ENCODE measurements at regions not wholly inside any gene's neighbourhood (a gene's known extent, or its start where the extent isn't known, plus 50 kb on each side); places are given as distances from the start of the nearest gene placed in this dataset.

GRCh38 chr13:47310401-47310800 lies 413.5 kb upstream of the HTR2A start:
- TF ChIP-seq CTCF (IDR thresholded peaks at IDR 0.05; ENCODE audit: insufficient read depth, low read length, poor library complexity, severe bottlenecking) = no peak
- Histone ChIP-seq H3K36me3 (ENCODE audit: control insufficient read depth, insufficient read depth, low read length) (no peaks in the 10 kb centered on the region), H3K4me3 (ENCODE audit: low read depth, low read length) (no peak overlapping the region), H3K27me3 (ENCODE audit: control insufficient read depth, insufficient read depth, low read length) (no peaks in the 10 kb centered on the region)
- DNase-seq (ENCODE audit: low read depth) = no peak

- Histone ChIP-seq H3K4me3 (ENCODE audit: low read depth, low read length) (no peak overlapping the region), H3K36me3 (ENCODE audit: control insufficient read depth, insufficient read depth, low read length) (no peaks in the 10 kb centered on the region), H3K27me3 (ENCODE audit: control insufficient read depth, insufficient read depth, low read length) (no peaks in the 10 kb centered on the region)
- no peak for DNase-seq (ENCODE audit: low read depth)
- no peak for TF ChIP-seq CTCF (IDR thresholded peaks at IDR 0.05; ENCODE audit: insufficient read depth, low read length, poor library complexity, severe bottlenecking)
Measured at GRCh38 chr13:47306991-47307390, 410.1 kb upstream of the HTR2A start.

GRCh38 chr13:47303626-47304025 lies 406.8 kb upstream of the HTR2A start:
- no peak for TF ChIP-seq CTCF (IDR thresholded peaks at IDR 0.05; ENCODE audit: insufficient read depth, low read length, poor library complexity, severe bottlenecking)
- no peak for DNase-seq (ENCODE audit: low read depth)

GRCh38 chr13:47299304-47299703 lies 402.5 kb upstream of the HTR2A start:
- Histone ChIP-seq H3K4me3 (ENCODE audit: low read depth, low read length) (no peak overlapping the region), H3K27me3 (ENCODE audit: control insufficient read depth, insufficient read depth, low read length) (no peaks in the 10 kb centered on the region), H3K36me3 (ENCODE audit: control insufficient read depth, insufficient read depth, low read length) (no peaks in the 10 kb centered on the region)
- TF ChIP-seq CTCF (IDR thresholded peaks at IDR 0.05; ENCODE audit: insufficient read depth, low read length, poor library complexity, severe bottlenecking) = no peak
- DNase-seq (ENCODE audit: low read depth) = no peak

More at GRCh38 chr13:47303626-47304025, 406.8 kb upstream of the HTR2A start:
- H3K27me3 ChIP-seq (ENCODE audit: control insufficient read depth, insufficient read depth, low read length) = no peaks in the 10 kb centered on the region
- H3K4me3 ChIP-seq (ENCODE audit: low read depth, low read length) = no peak overlapping the region
- no peaks in the 10 kb centered on the region for H3K36me3 ChIP-seq (ENCODE audit: control insufficient read depth, insufficient read depth, low read length)

GRCh38 chr13:47298506-47298905 lies 401.7 kb upstream of the HTR2A start:
- no peaks in the 10 kb centered on the region for H3K36me3 ChIP-seq (ENCODE audit: control insufficient read depth, insufficient read depth, low read length)
- no peaks in the 10 kb centered on the region for H3K27me3 ChIP-seq (ENCODE audit: control insufficient read depth, insufficient read depth, low read length)
- no peak for DNase-seq (ENCODE audit: low read depth)
- no peak for TF ChIP-seq CTCF (IDR thresholded peaks at IDR 0.05; ENCODE audit: insufficient read depth, low read length, poor library complexity, severe bottlenecking)
- no peak overlapping the region for H3K4me3 ChIP-seq (ENCODE audit: low read depth, low read length)

GRCh38 chr13:47294691-47295090 lies 397.8 kb upstream of the HTR2A start:
- no peak for TF ChIP-seq CTCF (IDR thresholded peaks at IDR 0.05; ENCODE audit: insufficient read depth, low read length, poor library complexity, severe bottlenecking)
- Histone ChIP-seq H3K36me3 (ENCODE audit: control insufficient read depth, insufficient read depth, low read length) (no peaks in the 10 kb centered on the region), H3K27me3 (ENCODE audit: control insufficient read depth, insufficient read depth, low read length) (no peaks in the 10 kb centered on the region), H3K4me3 (ENCODE audit: low read depth, low read length) (no peak overlapping the region)
- no peak for DNase-seq (ENCODE audit: low read depth)

All from kidney epithelial cell (primary cell).